HG02970 (cell line): ENCODE measurements at regions not wholly inside any gene's neighbourhood (a gene's known extent, or its start where the extent isn't known, plus 50 kb on each side); places are given as distances from the start of the nearest gene placed in this dataset.

Source experiments
- ATAC-seq: cut with Tn5 transposase; IDR thresholded peaks from one replicate; pipeline ENCODE4 v1.9.1; 2021; ENCODE audit warnings: mild to moderate bottlenecking, moderate library complexity, moderate number of reproducible peaks; ENCODE audit not compliant: unreplicated experiment, low FRiP score

DNA sequence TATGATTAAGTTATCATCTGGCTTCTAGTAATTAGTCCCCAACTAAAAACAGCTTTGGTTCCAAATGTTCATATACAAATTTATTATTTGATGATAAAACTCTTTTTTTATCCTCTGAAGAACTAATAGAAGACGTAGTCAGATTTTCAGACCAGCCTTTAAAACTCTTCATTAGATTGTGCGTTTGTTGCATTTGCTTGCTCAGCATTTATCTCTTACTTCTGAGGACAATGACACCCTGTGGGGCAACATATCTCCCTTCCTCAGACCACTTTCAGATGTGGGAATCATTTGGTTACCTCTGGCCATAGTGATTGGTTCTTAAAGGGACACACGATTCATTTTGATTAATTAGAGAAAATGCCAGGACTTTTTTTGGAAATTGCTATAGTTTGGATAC is 481.8 kb downstream of the HAO1 start:
- no peak for ATAC-seq

GRCh38 chr20:7459083-7459482 is 481.2 kb downstream of the HAO1 start:
- no peak for ATAC-seq

DNA sequence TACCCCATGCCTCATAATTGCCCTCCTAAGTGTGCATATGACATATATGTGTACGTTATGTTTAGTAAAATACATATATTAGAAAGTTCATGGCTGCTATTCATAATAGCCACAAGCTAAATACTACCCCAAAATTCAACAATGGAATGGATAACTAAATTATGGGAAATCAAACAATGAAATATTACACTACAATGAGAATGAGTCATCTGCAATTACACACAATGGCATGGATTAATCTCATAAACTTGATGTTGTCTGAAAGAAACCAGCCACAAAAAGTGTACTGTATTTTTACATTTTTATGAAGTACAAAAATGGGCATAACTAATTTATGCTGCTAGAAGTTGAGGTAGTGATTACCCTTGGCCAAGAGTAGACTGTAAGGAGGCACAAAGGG is 477.0 kb downstream of the HAO1 start:
- no peak for ATAC-seq

DNA sequence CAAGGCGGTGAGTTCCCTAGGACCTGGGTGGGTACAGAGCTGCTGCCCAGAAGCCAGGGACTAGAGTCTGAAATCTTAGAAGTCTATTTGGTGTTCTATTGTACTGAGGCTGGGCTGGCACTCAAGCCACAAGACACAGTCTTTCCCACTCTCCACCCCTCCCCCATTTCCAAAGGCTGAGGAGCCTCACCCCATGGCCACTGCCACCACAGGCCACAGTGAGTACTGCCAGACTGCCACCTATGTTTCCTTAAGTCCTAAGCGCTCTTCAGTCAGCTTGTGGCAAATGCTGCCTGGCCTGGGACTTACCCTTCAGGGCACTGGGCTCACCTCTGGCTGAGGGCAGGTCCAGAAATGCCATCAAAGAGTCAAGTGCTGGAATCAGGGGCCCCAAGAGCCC is 469.3 kb downstream of the HAO1 start:
- no peak for ATAC-seq

- ATAC-seq: no peak
Observed at GRCh38 chr20:7490288-7490687, 450.0 kb downstream of the HAO1 start.

- no peak for ATAC-seq
Observed at GRCh38 chr20:7492257-7492656, 448.0 kb downstream of the HAO1 start.

DNA sequence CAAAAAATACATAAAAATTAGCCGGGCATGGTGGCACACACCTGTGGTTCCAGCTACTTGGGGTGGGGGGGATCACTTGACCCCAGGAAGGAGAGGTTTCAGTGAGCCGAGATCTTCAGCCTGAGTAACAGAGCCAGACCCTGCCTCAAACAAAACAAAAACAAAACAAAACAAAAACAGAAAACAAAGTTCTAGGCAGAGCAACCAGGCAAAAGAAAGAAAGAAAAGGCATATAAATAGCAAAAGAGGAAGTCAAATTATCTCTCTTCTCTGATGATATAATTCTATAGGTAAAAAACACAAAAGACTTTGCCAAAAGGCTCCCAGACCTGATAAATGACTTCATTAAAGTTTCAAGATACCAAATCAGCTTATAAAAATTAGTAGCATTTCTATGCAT is 446.9 kb downstream of the HAO1 start:
- no peak for ATAC-seq

GRCh38 chr20:7496394-7496991 is 443.8 kb downstream of the HAO1 start:
- no peak for ATAC-seq

DNA sequence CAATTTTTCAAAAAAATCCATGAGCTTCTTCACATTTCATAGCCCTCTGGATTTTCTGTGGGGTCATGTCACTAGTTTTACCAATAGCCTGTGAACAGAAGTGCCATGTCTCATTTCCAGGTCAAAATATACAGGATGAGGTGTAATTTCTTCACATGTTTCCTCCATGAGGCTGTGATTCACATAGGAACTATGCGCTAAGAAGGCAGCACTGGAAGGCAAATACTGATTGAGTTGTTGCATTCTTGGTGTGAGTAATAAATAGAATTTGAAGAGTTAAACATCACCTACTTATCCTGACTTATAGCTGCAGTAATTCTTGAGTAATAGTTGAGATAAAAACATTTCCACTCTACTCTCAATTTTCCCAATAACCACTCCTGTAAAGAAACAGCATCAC is 442.3 kb downstream of the HAO1 start:
- ATAC-seq: no peak

DNA sequence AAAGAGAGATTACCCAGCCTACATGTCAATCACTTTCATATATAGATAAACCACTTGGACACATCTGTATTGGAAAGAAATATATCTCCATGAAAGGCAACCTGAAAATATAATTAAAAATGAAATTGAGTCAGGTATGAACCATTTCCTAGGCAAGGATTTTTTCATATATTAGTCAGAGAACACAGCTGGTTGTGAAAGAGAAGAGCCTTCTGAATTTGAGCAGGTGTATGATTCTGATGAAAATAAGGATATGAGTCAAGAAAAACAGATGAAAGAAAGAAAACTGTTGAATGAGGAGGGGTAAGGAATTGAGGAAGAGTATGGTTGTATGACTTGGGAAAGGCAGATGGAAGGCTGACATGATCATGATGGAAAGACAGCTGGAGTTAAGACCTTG is 441.1 kb downstream of the HAO1 start:
- no peak for ATAC-seq

- no peak for ATAC-seq
Observed at GRCh38 chr20:7500231-7500663, 440.0 kb downstream of the HAO1 start.

DNA sequence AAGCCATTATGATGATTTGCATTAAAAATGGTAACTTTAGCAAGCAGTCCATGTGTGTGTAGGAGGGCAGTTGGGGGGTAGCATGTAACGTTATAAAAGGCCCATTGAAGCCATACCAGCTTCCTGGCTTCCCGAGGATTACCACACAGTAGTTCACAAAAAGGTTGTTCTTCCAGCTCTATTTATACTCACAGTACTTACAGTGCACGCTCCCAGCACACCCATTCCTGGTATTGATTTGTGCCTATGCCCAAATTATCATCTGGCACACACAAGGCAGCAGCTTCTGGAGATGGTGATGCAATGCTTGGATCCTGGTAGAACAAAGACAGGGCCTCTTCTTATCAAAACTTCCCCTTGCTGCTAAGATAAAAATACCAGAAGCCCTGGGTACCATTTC is 436.8 kb downstream of the HAO1 start:
- ATAC-seq: no peak

- peak; percentile 53 for ATAC-seq
Observed at GRCh38 chr20:7505152-7505834, 435.0 kb downstream of the HAO1 start.

GRCh38 chr20:7505835-7506221 is 434.4 kb downstream of the HAO1 start:
- ATAC-seq: no peak

DNA sequence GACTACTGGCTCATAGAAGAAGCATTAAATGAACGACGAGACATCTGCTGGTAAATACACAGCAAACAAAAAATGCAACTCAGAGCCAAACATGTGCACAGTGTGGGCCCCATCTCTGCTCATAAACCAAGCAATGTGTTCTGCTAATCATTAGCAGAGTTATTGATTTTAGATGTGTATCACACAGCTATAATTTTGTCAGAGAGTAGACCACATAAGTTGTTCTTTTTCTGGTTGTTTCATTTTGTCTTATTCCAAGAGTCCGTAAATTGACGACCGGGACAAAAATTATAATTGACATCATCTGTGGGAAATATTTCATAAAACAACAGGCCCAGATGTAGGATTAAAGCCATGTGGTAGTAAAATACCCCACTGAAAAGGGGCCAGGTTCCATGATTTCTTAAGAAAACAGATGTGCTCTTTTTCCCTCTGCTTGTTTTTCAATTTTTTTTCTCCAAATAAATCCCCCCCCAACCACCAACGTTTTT is 423.6 kb downstream of the HAO1 start:
- no peak for ATAC-seq

DNA sequence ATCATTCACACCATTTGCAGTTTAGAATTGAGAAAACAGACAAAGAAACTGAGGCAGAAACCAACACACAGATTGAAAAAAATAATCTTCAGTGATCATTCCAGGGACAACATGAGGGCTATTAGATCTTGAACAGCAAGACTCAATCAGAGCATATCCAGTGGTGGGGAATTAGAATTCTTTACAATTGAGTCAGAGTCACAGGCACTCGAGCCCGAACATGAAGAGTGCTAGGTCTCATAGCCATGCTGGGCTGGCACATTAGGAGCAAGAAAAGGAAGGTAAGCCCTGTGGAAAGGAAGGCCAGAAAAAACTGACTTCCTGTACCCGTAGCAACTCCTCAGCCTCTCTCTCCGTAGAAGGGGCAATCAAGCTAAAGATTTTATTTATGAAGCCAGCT is 419.9 kb downstream of the HAO1 start:
- no peak for ATAC-seq

DNA sequence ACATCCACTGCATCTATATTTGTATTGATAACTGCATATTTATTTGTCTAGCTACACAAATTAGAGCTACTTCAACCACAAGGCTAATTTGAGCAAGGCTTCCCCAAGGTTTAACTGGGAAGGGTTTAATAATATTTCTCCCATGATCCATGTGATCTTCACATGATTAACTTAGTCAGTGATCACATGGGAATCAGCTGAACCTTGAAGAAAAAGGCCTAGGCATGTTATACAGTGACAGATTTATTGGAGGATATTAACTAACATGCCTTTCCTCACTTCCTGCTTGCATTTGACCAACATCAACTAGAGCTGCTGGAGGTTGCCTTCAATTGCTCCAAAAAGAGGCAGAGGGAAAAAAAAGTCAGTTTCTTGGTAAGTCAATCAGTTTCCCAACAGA is 417.0 kb downstream of the HAO1 start:
- no peak for ATAC-seq

DNA sequence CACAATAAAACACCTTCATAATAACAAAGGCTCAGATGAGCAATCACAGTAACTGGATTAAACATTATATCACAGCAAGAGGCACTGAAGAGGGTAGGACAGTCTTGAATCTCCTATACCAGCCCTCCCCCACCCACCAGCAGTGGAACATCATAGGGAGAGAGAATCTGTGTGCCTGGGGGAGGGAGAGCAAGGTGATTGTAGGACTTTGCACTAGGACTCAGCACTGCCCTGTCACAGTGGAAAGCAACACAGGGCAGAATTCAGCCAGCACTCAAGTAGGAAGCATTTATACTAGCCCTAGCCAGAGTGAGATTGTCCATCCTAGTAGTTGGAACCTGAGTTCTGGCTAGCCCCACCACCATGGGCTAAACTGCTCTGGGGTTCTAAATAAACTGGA is 400.2 kb downstream of the HAO1 start:
- no peak for ATAC-seq

DNA sequence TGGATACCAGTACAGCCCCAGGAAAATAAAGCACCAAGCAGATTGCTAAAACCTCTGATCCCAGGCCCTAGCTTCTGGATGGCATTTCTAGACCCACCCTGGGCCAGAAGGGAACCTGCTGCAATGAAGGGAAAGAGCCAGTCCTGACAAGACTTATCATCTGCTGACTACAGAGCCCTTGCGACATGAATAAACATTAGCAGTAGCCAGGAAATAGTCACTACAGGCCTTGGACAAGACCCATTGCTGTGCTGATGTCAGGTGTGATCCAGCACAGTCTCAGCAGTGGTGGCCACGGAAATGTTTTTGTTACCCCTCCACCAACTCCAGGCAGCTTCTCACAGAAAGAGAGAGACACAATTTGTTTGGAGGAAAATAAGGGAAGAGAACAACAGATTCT is 399.3 kb downstream of the HAO1 start:
- ATAC-seq: no peak

GRCh38 chr20:7571101-7571500 is 369.2 kb downstream of the HAO1 start:
- no peak for ATAC-seq

- no peak for ATAC-seq
Observed at GRCh38 chr20:7571521-7572055, 368.7 kb downstream of the HAO1 start.

GRCh38 chr20:7579888-7580287 is 360.4 kb downstream of the HAO1 start:
- ATAC-seq: no peak
